ENCODE measurements at regions not wholly inside any gene's neighbourhood (a gene's known extent, or its start where the extent isn't known, plus 50 kb on each side); places are given as distances from the start of the nearest gene placed in this dataset.
A peak's percentile ranks its signal among the peaks of the same experiment; 100 is the strongest.

DNA sequence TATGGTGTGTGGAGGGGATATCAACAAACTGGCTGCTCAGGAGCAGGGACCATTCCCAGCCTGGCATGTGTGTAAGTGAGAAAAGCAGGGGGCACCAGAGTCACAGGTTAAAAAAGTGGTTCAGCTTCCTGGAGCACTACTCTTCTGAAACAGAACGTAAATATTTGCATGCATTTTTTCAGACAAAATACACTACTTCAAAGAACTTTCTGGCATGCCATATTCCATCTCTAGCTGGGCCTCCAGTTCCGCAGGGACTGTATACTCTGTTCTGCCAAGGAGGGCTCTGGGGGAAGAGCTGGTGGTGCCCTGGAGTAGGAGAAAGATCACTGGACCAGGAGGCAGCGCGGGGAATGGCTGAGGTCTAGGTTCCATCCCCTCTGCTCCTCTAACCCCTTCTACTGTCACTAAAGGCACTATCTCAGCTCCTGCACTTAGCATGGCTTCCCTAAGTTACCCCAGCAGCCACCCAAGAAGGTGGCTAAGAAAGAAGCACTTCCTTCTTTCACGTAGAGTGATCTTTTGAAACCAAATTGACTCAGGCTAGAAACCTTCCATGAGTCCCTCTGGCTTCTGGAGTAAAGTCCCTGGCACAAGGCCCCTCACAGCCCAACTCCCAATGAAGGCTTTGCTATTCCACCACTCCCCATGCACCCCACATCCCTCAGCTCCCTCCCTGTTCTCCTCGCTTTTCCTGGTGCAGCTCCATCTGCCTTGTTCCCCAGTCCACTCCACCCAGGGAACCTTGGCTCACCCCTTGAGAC is 57.6 kb upstream of the CABLES1 start:
- H3K4me3 ChIP-seq (ENCODE audit: low read depth, low read length), result no peak overlapping the region
- in situ Hi-C loops (cut with HindIII; ENCODE audit: low pct_ligation_motif_present, low sequenced_read_pairs), result no loop called here
- H3K36me3 ChIP-seq (replicated peaks), result no peaks in the 10 kb centered on the region
- no peak overlapping the region for H3K27ac ChIP-seq
- TF ChIP-seq, protein P1, sequence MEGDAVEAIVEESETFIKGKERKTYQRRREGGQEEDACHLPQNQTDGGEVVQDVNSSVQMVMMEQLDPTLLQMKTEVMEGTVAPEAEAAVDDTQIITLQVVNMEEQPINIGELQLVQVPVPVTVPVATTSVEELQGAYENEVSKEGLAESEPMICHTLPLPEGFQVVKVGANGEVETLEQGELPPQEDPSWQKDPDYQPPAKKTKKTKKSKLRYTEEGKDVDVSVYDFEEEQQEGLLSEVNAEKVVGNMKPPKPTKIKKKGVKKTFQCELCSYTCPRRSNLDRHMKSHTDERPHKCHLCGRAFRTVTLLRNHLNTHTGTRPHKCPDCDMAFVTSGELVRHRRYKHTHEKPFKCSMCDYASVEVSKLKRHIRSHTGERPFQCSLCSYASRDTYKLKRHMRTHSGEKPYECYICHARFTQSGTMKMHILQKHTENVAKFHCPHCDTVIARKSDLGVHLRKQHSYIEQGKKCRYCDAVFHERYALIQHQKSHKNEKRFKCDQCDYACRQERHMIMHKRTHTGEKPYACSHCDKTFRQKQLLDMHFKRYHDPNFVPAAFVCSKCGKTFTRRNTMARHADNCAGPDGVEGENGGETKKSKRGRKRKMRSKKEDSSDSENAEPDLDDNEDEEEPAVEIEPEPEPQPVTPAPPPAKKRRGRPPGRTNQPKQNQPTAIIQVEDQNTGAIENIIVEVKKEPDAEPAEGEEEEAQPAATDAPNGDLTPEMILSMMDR (IDR thresholded peaks at IDR 0.05; ENCODE audit: low read depth, low read length, missing control alignments), result peak; percentile 35
- H3K27me3 ChIP-seq (replicated peaks), result no peaks in the 10 kb centered on the region
- no peak for DNase-seq

DNA sequence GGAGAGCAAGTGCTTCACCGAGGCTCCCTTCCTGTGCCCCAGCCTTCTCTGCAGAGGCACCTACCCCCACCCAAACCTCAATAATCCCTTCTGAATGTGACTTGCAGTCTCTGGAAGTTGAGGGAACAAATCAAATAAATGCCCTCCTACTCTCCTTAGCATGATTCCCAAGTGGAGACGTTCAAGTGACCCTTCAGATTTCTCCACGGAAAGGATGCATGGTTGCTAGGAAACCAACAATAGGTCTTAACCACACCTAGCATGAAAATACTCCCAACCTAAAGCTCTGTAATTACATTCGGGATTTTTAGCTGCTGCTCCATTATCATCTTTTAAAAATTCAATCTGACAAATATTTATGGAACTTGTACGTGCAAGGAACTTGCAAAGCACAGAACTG is 50.2 kb upstream of the CABLES1 start:
- no peaks in the 10 kb centered on the region for H3K36me3 ChIP-seq (replicated peaks)
- no peak overlapping the region for H3K4me3 ChIP-seq (ENCODE audit: low read depth, low read length)
- no peaks in the 10 kb centered on the region for H3K27me3 ChIP-seq (replicated peaks)
- in situ Hi-C loops (cut with HindIII; ENCODE audit: low pct_ligation_motif_present, low sequenced_read_pairs), result no loop called here
- H3K27ac ChIP-seq, result no peak overlapping the region
- no peak for DNase-seq
- TF ChIP-seq, protein P1 (IDR thresholded peaks at IDR 0.05; ENCODE audit: low read depth, low read length, missing control alignments), result no peak

Data from brain microvascular endothelial cell (primary cell).